ENCODE measurements at regions not wholly inside any gene's neighbourhood (a gene's known extent, or its start where the extent isn't known, plus 50 kb on each side); places are given as distances from the start of the nearest gene placed in this dataset.
"Not testable (repeated sequence)": the region's sequence is repeated elsewhere in the genome, so short reads cannot be mapped to it uniquely, and the experiment has no call there.

DNA sequence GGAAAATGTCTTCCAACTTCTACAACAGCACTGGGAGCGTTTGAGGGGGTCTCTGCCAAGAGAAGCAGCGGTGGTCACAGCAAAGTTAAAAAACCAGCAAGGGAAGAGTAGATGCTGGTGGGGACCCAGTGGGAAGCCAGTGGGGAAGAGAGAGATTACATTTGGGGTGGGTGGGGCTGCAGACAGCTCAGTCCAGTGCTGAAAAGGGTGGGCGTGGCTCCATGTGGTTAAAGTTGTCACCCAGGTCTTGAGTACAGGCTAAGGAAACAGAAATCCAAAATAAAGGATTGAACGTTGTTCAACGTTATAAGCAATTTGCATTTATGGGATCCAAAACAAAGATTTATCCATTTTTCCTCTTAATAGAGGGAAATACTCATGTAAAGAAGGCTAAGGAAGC lies 106.3 kb upstream of the LY86 start:
- DNase-seq (ENCODE audit: low read depth), result no peak

DNA sequence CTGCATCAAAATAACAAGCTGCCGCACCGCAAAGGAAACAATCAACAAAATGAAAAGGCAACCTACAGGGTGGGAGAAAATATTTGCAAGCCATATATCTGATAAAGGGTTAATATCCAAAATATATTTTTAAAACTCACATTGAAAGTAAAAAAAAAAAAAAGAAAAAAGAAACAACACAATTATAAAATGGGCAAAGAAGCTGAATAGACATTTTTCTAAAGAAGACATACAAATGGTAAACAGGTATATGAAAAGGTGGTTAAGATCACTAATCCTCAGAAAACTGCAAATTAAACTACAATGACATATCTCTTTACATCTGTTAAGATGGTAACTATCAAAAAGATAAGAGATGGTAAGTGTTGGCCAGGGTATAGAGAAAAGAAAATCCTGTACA lies 105.4 kb upstream of the LY86 start:
- no peak for DNase-seq (ENCODE audit: low read depth)

DNA sequence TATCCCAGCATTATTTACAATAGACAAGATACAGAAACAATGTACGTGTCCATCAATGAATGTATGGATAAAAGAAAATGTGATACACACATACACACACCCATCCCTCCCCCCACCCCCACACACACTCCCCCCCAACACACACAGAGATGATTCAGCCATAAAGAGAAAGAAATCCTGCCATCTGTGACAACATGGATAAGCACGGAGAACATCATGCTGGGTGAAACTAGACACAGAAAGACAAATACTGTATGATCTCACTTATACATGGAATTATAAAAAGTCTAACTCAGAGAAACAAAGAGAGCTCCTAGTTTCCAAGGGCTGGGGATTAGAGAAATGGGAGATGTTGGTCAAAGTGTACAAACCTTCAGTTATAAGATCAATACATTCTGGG lies 104.8 kb upstream of the LY86 start:
- no peak for DNase-seq (ENCODE audit: low read depth)

DNA sequence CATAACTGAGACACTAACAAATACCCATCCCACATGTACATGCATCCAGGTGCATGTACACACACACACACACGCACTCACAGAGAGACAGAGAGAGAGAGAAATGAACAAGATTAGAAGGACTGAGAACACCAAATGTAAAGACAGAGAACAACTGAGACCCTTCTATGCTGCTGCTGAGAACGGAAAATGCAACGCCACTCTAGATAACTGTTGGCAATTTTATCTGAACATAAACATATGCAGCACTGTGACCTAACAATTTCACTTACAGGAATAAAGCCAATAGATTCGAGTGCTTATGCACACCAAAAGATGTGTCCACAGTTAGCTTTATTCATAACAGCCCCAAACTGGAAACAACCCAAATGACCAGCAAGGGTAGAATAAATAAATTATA lies 103.8 kb upstream of the LY86 start:
- DNase-seq (ENCODE audit: low read depth), result no peak

DNA sequence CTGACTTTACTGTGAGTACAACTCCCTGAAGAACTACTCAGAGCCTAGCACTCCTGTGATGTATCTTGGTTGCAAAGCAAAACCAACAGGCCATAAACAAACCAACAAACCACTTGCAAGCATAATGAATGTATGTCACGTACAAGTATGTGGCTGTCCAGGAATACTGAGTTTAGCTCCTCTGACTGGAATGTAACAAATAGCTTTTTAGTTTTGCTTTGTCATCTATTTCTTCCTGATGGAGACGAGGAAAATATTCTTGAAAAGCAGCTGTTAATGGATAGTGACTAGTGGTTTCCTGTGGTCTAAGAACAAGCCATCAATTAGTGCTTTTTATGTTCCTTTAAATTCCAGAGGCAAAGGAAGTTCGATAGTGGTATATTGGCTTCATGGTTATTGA lies 101.9 kb upstream of the LY86 start:
- DNase-seq (ENCODE audit: low read depth), result no peak

DNA sequence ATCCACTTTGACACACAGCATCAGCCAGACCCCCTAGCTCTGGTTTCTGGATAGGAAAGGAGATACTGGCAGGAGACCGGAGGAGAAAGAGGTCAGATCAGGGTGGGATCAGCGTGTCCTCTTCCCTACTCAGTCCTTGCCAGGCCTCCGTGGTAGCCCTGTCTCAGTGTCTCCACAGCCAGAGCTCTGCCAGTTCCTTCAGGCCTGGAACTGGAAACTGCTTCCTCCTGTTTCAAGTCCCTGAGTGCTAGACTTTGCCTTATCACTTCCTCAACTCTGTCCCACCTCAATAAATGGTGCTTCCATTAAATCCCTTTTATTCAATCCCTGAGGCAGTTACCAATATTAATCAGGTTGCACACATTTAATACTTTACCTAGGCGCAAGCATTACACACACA lies 96.8 kb upstream of the LY86 start:
- DNase-seq (ENCODE audit: low read depth), result no peak

DNA sequence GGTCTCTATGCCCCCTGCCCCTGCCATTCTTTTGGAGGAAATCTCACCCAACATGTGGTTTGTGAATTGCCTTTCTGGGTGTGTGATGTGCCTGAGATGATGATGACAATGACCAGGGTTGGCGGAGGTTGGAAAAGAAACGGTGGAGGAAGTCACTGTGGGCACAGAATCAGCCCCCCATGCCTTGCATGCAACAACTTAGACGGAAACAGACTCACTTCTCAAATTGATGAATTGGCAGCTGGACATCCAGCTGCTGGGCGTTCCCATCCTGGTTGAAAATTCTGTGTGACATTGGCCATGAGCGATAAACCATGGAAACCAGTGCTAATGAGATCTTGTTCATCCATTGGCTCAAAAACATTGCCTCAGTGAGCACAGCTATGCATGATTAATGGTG lies 95.8 kb upstream of the LY86 start:
- DNase-seq (ENCODE audit: low read depth), result no peak

DNA sequence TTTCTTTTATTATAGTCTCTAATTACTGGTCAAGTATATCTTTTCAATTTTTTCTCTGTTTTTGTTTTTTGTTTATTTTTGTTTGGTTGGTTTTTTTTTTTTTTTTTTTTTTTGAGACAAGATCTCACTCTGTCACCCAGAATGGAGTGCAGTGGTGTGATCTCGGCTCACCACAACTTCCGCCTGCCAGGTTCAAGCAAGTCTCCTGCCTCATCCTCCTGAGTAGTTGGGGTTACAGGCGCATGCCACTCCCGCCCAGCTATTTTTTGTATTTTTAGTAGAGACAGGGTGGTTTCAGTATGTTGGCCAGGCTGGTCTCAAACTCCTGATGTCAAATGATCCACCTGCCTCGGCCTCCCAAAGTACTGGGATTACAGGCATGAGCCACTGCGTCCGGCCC lies 94.4 kb upstream of the LY86 start:
- not testable (repeated sequence) for DNase-seq (ENCODE audit: low read depth)

DNA sequence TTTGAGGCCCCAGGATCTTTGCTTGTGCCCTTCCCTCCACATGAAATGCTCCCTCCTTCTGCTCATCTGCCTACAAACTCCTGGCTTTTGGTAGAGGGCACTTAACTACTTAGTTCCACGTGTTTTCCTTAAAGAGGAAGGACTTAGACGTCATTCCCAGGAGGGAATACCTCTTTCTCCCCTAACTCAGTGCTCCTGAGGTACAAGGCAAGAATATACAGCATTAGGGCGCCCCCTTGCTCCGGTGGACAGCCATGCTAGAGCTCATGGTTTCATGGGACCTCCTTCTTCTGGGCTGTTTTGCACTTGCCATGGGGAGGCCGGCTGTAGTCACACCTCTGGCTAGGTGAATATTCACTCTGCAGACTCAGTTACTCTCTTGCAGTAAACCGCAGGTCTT lies 93.8 kb upstream of the LY86 start:
- peak; percentile 14 for DNase-seq (ENCODE audit: low read depth)

DNA sequence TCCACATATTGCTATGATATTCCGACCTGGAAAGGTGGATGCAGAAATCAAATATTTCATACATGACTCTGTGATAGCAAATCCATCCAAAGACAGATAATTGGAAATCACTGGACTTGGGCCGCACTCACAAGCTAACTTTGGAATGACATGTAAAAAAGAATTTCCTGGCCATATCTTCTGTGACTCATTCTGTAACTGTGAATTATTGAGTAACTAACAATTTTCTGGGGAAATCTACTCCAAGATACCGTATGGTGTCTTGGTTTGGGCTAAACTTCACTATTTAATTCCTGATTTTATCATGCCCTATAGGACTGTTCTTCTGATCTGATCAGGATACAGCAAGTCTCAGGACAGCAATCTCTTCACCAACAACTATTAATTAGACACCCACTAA lies 92.7 kb upstream of the LY86 start:
- no peak for DNase-seq (ENCODE audit: low read depth)

DNA sequence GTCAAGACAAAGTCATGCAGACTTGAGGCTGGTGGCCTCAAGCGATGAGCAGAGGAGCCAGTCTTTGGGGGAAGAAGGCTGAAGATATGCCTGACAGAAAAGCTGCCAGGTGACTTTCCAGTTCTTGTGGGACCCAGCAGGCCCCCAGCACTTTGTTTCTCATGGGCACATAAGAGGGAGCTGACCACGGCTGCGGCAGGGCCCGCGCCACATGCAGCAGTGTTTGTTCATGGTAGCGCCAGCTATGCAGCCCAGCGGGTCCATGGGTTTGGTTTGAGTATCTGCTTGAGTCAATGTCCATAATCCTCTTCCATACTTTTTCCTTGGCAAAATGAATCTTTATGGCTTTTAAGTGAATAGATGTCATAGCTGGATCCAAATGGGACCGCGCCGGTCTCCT lies 91.0 kb upstream of the LY86 start:
- no peak for DNase-seq (ENCODE audit: low read depth)

DNA sequence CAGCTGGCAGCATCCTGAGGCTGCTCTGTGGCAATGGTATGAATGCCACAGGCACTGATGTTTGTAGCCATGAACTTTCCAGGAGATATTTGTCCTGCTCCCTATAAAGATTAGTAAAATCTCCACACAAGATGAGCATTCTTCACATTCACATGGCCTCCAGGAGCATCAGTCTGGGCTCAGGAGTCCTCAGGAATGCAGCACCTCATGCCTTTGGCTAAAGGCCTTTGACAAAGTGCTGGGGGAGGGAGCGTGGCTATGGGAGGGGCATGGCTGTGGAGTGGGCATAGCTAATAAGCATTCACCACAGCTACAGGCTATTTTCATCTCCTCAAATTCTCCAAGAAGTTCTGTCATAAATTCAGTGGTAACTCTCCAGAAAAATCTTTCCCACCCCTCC lies 90.5 kb upstream of the LY86 start:
- DNase-seq (ENCODE audit: low read depth), result no peak

DNA sequence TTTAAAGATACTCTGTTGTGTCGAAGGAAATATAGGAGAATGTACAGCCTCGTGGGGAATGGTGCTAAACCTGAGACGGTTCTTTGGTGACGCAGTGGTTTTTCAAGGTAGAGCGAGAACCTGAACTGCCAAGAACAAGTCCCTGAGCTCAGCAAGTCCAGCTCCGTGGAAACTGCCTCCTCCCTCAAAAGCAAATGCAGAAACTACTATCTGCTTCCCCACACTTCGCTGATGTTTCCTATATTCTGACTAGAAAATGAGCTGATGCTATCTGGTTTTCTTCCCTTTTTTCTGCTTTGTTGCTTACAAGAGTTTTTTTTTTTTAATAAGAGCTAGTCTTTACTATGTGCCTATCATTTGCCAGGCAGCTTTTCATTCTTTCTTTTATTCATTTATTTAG lies 85.3 kb upstream of the LY86 start:
- no peak for DNase-seq (ENCODE audit: low read depth)

DNA sequence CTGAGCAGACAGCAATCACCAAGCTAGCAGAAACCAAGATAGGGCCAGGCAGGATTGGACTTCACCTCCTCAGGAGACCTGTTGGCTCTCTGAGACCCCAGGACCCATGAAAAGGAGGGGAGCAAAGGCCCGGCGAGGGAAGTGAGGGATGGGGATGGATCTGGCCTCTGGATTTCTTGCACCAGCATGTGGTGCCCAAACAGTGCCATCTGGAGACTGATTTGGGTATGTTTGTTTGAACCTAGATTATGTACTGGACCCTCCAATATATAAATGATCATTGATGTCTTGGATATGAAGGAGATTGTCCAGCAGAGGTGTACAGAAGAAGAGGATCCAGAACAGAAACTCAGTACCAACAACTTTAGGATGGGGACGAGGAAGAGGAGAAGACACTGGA lies 83.4 kb upstream of the LY86 start:
- DNase-seq (ENCODE audit: low read depth), result no peak

DNA sequence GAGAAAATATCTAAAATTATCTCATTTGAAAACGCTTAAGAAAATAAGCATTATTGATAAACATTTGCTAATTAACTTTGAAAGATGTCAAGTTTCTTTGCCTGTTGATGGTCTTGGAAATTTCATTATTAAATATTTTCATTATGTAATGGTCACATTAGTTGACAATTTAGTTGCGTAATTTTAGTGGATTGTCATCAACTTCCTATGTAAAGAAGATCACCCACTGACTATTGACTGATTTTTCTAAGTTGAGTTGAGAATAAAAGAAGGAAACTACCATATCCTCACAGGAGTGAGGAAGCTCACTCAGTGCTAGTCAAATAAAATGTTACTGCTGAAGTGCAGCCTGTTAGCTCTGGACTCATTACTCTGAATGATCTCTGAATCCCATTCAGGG lies 79.9 kb upstream of the LY86 start:
- DNase-seq (ENCODE audit: low read depth), result no peak

DNA sequence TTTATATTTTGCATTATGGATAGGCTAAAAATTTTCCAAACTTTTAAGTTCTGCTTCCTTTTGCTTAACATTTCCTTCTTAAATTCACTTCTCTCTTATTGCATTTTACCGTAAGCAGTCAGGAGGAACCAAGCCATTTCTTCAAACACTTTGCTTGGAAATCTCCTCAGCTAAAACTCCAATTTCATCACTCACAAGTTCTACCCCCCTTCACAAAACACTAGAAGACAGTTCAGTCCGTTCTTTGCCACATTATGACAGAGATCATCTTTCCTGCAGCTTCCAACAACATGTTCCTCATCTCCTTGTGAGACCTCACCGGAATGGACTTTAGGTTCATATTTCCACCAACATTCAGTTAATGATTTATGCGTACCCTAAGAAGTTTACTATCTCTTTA lies 79.2 kb upstream of the LY86 start:
- DNase-seq (ENCODE audit: low read depth), result no peak

DNA sequence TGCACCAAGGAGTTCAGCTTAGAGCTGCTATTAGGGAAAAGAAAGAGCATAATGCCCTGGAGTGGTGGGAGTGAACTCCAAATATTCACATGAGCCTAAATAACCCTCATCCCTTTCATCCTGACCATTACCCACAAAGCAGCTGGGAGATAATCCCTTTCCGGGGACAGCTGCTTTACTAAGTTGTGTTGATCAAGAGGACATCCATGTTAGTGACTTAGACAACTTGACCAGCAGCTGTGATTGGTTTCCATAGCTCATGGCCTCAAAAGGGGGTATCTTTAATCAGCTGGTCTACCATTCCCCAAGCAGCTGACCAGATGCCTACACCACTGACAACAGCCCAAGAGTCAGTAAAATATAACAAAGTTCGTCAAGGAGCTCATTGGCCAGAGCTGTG lies 75.8 kb upstream of the LY86 start:
- no peak for DNase-seq (ENCODE audit: low read depth)

DNA sequence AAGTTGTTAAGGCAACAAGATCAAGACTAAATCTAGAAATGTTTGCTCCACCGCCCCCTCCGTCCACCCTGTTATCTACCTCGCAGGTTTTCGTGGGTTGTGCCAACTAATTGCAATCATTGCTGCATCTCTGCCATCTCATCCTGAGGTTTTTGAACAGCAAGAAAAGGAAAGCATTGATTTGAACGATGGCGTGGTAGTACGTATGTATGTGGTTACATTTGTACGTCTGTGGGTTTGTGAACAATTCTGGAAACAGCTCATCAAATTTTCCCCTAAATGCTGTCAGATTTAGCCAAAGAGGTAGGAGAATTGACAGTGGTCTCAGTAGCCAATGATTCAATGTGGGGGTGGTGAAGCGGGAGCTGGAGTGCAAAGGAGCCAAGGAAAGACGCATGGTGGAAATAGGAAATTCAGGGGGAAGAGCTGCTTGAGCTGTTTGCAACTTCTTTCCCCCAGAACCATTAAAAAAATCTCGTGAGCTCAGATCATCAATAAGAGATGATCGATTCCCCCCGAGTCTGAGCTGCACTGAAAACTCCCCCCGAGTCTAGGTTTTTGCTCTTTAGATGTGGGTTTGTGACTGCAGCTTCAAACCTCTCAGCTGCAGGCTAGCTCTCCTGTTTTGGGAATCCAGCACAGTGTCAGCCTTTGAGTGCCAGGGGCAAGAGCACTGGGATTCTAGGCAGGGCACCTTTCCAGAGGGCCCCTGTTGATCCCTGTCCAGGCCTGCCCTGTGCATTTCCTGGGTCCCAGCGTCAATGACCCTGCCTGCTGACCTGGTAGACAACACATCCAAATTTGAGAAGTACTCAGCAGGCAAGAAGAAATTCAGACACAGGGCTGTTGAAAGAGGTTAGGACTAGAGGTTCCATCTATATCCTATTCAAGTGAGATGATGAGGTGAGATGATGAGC lies 72.6 kb upstream of the LY86 start:
- DNase-seq (ENCODE audit: low read depth), result peak; percentile 50

DNA sequence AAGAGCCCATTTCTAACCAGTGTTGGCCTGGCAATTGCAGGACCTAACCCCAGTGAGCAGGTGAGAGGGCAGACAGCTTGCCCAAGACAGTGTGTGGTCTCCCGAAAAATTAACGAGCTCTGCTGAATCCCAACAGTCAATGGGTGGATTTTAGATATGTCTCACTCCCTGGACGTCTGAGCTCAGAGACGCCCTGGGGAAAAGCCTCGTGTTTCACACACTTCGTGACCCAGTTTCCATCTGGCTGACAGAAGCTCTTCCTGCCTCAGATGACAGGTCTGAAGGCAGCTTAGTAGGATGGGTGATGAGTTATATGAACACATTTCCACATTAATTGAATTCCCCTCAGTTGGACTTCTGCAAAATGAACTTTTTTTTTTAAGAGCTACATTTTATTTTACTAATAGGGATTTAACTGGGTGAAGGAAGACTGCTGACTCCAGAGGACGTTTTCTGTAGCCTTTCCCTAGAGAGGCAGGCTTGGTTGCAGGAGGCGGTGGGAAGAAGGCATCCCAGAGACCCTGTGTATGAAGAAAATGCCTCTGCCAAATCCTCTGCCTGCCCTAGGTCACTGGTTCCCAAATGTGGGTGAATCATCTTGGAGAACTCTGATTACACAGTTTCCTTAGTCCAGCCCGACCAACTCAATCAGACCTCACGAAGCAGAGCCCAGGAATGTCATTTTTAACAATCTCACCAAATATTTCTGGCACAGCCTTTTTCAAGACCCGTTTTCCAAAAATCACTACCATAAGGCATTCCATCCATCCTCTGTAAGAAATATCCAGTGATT lies 71.7 kb upstream of the LY86 start:
- no peak for DNase-seq (ENCODE audit: low read depth)

DNA sequence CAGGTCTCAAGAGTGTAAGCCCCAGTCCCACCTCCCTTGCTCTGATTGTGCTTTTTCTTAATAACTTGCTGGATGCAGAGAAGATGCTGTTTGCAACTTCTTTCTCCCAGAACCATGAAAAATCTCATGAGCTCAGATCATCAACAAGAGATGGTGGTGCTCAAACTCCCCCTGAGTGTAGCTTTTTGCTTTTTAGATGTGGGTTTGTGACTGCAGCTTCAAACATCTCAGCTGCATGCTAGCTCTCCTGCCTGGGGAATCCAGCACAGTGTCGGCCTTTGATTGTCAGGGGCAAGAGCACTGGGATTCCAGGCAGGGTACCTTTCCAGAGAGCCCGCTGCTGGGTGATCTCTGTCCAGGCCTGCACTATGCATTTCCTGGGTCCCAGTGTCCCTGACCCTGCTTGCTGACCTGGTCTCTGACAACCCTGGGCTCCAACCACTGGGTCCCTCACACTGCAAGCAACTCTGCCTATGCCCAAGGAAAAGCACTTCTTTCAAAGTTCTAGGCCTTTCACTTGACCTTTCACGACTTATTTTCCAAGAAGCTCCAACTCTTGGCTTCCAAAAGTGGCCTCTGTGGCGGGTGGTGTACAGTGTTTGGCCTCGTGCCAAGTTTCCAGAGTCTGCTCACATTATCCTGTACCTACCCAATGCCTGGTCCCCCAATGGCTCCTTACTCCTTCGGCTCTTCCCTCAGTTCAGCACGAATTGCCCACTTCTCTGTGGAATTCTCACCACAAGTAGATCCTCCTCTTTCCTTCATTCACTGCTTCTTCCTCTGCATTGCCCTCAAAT lies 69.7 kb upstream of the LY86 start:
- DNase-seq (ENCODE audit: low read depth), result no peak

DNA sequence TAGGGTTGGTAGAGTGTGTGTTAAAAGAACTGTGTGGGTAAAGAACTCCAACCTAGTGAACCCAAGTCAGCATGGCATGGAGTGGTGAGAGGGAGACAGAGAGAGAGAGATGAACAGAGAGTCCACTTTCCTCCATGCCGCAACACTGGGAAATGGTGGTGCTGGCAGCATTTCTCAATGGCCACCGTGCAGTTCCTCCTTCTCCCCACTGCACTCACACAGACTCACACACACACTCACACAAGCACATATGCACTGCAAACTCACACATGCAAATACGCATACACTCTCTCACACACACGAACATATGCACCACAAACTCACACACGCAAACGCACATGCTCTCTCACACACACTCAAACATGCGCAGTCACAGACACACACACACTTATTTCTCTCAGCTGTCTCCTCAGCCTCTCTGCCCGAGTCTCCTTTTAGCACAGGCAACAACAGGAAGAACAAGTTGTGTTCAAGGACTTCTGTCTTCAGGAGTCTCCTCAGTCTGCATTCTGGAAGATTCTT lies 66.5 kb upstream of the LY86 start:
- no peak for DNase-seq (ENCODE audit: low read depth)

DNA sequence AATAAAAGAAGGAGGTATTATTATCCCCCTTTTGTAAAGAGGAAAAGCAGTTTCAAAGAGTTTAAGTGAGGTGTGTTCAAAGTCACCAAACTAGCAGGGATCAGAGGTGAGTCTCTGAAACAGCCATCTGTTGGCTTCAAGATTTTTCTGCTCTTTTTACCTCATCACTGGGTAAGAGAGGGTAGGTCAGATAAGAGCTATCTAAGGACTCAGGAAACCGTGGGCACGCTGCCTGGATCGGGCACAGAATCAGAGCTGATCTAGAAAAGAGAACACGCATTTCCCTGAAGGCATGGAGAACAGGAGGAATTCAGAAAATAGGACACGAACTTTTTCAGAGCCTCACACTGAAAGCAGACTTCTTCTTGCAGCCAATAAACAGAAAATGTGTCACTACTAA lies 65.8 kb upstream of the LY86 start:
- DNase-seq (ENCODE audit: low read depth), result no peak

DNA sequence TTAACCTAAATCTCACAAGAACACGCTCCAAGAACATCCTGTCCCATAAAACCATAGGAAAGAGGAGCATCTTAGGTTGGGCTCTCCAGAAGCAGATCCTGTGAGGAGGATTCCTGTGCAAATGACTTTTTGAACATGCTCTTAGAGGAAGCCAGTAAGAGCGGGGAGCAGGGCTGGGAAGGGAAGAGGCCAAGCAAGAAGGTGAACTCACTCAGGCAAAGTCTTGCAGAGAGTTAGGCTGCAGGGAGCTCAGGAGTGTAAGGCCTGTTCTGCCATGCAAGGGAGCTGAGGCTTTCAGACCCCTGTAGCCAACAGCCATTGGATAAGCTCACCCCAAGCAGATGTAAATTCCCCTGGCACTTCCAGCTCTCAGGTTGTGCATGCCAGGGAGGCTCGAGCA lies 63.6 kb upstream of the LY86 start:
- DNase-seq (ENCODE audit: low read depth), result no peak
